ENCODE measurements at regions not wholly inside any gene's neighbourhood (a gene's known extent, or its start where the extent isn't known, plus 50 kb on each side); places are given as distances from the start of the nearest gene placed in this dataset.

GRCh38 chr2:111219285-111219684 lies 98.6 kb downstream of the BCL2L11 start:
- Histone ChIP-seq H3K9me3 (ENCODE audit: control insufficient read depth, insufficient read depth, low read length) (peaks cover 27% of the 10 kb centered on the region), H3K27ac (ENCODE audit: low read depth, low read length) (peak overlapping the region; percentile 83), H3F3A (ENCODE audit: control insufficient read depth, insufficient read depth) (peaks cover 4% of the 10 kb centered on the region; the same call in 1 of the 2 replicates), H3K4me2 (ENCODE audit: low read length) (peak overlapping the region; percentile 52), H4K20me1 (ENCODE audit: control insufficient read depth, insufficient read depth, low read depth, low read length) (no peaks in the 10 kb centered on the region), H3K27me3 (ENCODE audit: control insufficient read depth, low read length) (no peaks in the 10 kb centered on the region), H3K36me3 (ENCODE audit: control insufficient read depth, low read length) (no peaks in the 10 kb centered on the region; the same call in 1 of the 2 replicates), H3K4me1 (ENCODE audit: control insufficient read depth, low read length) (peaks cover 57% of the 10 kb centered on the region), H3K9me2 (replicated peaks; ENCODE audit: control insufficient read depth, low read length) (no peaks in the 10 kb centered on the region), H3K79me2 (ENCODE audit: control insufficient read depth, low read length) (no peaks in the 10 kb centered on the region), H3K4me3 (ENCODE audit: low read length) (peak overlapping the region; percentile 33)
- TF ChIP-seq, protein P1, sequence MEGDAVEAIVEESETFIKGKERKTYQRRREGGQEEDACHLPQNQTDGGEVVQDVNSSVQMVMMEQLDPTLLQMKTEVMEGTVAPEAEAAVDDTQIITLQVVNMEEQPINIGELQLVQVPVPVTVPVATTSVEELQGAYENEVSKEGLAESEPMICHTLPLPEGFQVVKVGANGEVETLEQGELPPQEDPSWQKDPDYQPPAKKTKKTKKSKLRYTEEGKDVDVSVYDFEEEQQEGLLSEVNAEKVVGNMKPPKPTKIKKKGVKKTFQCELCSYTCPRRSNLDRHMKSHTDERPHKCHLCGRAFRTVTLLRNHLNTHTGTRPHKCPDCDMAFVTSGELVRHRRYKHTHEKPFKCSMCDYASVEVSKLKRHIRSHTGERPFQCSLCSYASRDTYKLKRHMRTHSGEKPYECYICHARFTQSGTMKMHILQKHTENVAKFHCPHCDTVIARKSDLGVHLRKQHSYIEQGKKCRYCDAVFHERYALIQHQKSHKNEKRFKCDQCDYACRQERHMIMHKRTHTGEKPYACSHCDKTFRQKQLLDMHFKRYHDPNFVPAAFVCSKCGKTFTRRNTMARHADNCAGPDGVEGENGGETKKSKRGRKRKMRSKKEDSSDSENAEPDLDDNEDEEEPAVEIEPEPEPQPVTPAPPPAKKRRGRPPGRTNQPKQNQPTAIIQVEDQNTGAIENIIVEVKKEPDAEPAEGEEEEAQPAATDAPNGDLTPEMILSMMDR (IDR thresholded peaks at IDR 0.05; ENCODE audit: low read depth, low read length, poor library complexity, severe bottlenecking), result no peak
- no peak for TF ChIP-seq EZH2phosphoT487 (IDR thresholded peaks at IDR 0.05; ENCODE audit: borderline replicate concordance, low read length)

DNA sequence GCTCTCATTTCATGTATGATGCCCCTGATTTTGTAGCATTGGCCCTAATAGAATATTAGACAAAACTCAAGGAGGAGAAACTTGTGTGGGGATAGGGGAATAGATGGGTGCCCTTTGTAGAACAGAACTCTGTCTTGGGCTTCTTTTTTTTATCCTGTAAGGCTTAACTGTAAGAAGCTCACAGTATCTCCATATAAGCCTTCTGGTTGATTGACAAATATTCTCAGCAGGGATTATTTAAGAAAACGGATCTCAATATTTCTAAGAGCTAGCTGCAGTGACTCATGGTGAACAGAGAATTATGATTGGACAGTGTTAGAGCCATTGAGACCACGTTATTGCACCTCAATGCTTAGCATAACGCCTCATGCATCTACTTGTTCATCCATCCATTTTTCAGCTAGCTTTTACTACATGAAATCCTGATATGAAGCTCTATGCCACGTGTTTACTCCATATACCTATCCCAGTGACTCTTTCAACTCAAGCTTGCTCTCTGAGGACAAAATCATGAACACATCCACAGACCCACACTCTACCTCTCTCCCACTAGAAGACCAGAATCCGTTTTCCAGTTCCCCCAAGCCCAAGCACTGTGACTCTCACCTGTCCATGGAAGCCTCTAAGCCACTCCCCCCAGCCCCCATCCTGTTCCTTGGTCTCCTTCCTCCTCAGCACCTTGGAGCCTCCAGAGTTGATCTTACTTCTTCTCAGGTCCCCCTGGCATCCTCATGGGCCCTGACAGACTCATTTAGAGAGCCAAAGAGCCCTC lies 99.2 kb downstream of the BCL2L11 start:
- H3K4me1 ChIP-seq (ENCODE audit: control insufficient read depth, low read length), result peaks cover 57% of the 10 kb centered on the region
- no peaks in the 10 kb centered on the region for H4K20me1 ChIP-seq (ENCODE audit: control insufficient read depth, insufficient read depth, low read depth, low read length)
- H3K27ac ChIP-seq (ENCODE audit: low read depth, low read length), result peak overlapping the region; percentile 83
- no peaks in the 10 kb centered on the region for H3K36me3 ChIP-seq (ENCODE audit: control insufficient read depth, low read length)
- H3F3A ChIP-seq (ENCODE audit: control insufficient read depth, insufficient read depth), result peaks cover 4% of the 10 kb centered on the region; the same call in 1 of the 2 replicates
- no peaks in the 10 kb centered on the region for H3K27me3 ChIP-seq (ENCODE audit: control insufficient read depth, low read length)
- TF ChIP-seq EZH2phosphoT487 (IDR thresholded peaks at IDR 0.05; ENCODE audit: borderline replicate concordance, low read length), result no peak
- TF ChIP-seq, protein P1 (IDR thresholded peaks at IDR 0.05; ENCODE audit: low read depth, low read length, poor library complexity, severe bottlenecking), result no peak
- H3K9me3 ChIP-seq (ENCODE audit: control insufficient read depth, insufficient read depth, low read length), result peaks cover 21% of the 10 kb centered on the region; the same call in 1 of the 2 replicates
- H3K9me2 ChIP-seq (replicated peaks; ENCODE audit: control insufficient read depth, low read length), result no peaks in the 10 kb centered on the region
- no peaks in the 10 kb centered on the region for H3K79me2 ChIP-seq (ENCODE audit: control insufficient read depth, low read length)
- peak overlapping the region; percentile 33 for H3K4me3 ChIP-seq (ENCODE audit: low read length)
- peak overlapping the region; percentile 52 for H3K4me2 ChIP-seq (ENCODE audit: low read length)

- no peaks in the 10 kb centered on the region for H3K36me3 ChIP-seq (ENCODE audit: control insufficient read depth, low read length)
- no peak overlapping the region for H3K27ac ChIP-seq (ENCODE audit: low read depth, low read length)
- H3K9me3 ChIP-seq (ENCODE audit: control insufficient read depth, insufficient read depth, low read length), result peaks cover 18% of the 10 kb centered on the region; the same call in 1 of the 2 replicates
- H4K20me1 ChIP-seq (ENCODE audit: control insufficient read depth, insufficient read depth, low read depth, low read length), result no peaks in the 10 kb centered on the region
- TF ChIP-seq EZH2phosphoT487 (IDR thresholded peaks at IDR 0.05; ENCODE audit: borderline replicate concordance, low read length), result no peak
- TF ChIP-seq, protein P1 (IDR thresholded peaks at IDR 0.05; ENCODE audit: low read depth, low read length, poor library complexity, severe bottlenecking), result no peak
- no peak overlapping the region for H3K4me2 ChIP-seq (ENCODE audit: low read length)
- H3K4me1 ChIP-seq (ENCODE audit: control insufficient read depth, low read length), result peaks cover 62% of the 10 kb centered on the region
- H3K27me3 ChIP-seq (ENCODE audit: control insufficient read depth, low read length), result no peaks in the 10 kb centered on the region
- peaks cover 4% of the 10 kb centered on the region; the same call in 1 of the 2 replicates for H3F3A ChIP-seq (ENCODE audit: control insufficient read depth, insufficient read depth)
- H3K4me3 ChIP-seq (ENCODE audit: low read length), result no peak overlapping the region
- H3K9me2 ChIP-seq (replicated peaks; ENCODE audit: control insufficient read depth, low read length), result no peaks in the 10 kb centered on the region
- no peaks in the 10 kb centered on the region for H3K79me2 ChIP-seq (ENCODE audit: control insufficient read depth, low read length)
These were observed 100.2 kb downstream of the BCL2L11 start for GRCh38 chr2:111220962-111221361.

Data from DOHH2 (cell line).